Activated naive CD8-positive, alpha-beta T cell treated with anti-CD3 and anti-CD28 coated beads, Interleukin-2, amount 50 U/mL, for 24 hours (primary cell): ENCODE measurements at regions not wholly inside any gene's neighbourhood (a gene's known extent, or its start where the extent isn't known, plus 50 kb on each side); places are given as distances from the start of the nearest gene placed in this dataset.

Experiments
- ATAC-seq: fragments of 150-1000 bp; cut with Tn5 transposase; one replicate; pipeline ENCODE4 v1.10.0; 2021
- DNase-seq: peaks from one replicate; pipeline ENCODE4 v3.0.0; 2021
- H3K27ac Mint-ChIP-seq: one replicate; pipeline ENCODE4 v1.8.0; 2021; ENCODE audit warnings: mild to moderate bottlenecking, mixed read lengths
- H3K27me3 Mint-ChIP-seq: one replicate; pipeline ENCODE4 v1.8.0; 2021; ENCODE audit warnings: mixed read lengths
- H3K36me3 Mint-ChIP-seq: one replicate; pipeline ENCODE4 v1.8.0; 2021; ENCODE audit warnings: low read depth, mixed read lengths
- H3K4me1 Mint-ChIP-seq: one replicate; pipeline ENCODE4 v1.8.0; 2021; ENCODE audit warnings: mixed read lengths
- H3K4me3 Mint-ChIP-seq: one replicate; pipeline ENCODE4 v1.8.0; 2021; ENCODE audit warnings: mild to moderate bottlenecking, moderate library complexity, mixed read lengths
- H3K9me3 Mint-ChIP-seq: one replicate; pipeline ENCODE4 v1.8.0; 2021; ENCODE audit warnings: mixed read lengths

GRCh38 chr2:173761603-173762119, 203.5 kb downstream of the SP3 start:
- Mint-ChIP-seq H3K27me3 (peaks cover 8% of the 10 kb centered on the region), H3K4me3 (no peak overlapping the region), H3K27ac (no peak overlapping the region), H3K9me3 (no peaks in the 10 kb centered on the region), H3K4me1 (no peaks in the 10 kb centered on the region), H3K36me3 (no peaks in the 10 kb centered on the region)
- no peak for DNase-seq
- no peak for ATAC-seq

- ATAC-seq, result no peak
- Mint-ChIP-seq H3K4me3 (no peak overlapping the region), H3K36me3 (no peaks in the 10 kb centered on the region), H3K4me1 (no peaks in the 10 kb centered on the region), H3K27ac (no peak overlapping the region), H3K27me3 (peaks cover 8% of the 10 kb centered on the region), H3K9me3 (no peaks in the 10 kb centered on the region)
- no peak for DNase-seq
These were observed 203.0 kb downstream of the SP3 start for GRCh38 chr2:173762221-173762620.

- DNase-seq (no peak), ATAC-seq (no peak)
- no peak overlapping the region for H3K27ac Mint-ChIP-seq
- no peaks in the 10 kb centered on the region for H3K36me3 Mint-ChIP-seq
- no peaks in the 10 kb centered on the region for H3K4me1 Mint-ChIP-seq
- H3K27me3 Mint-ChIP-seq, result peaks cover 8% of the 10 kb centered on the region
- no peak overlapping the region for H3K4me3 Mint-ChIP-seq
- H3K9me3 Mint-ChIP-seq, result no peaks in the 10 kb centered on the region
These were observed 202.3 kb downstream of the SP3 start for GRCh38 chr2:173762864-173763263.

- Mint-ChIP-seq H3K36me3 (no peaks in the 10 kb centered on the region), H3K4me1 (no peaks in the 10 kb centered on the region), H3K27me3 (peaks cover 8% of the 10 kb centered on the region)
These were observed 201.5 kb downstream of the SP3 start for GRCh38 chr2:173763641-173764040.

GRCh38 chr2:173764094-173764493, 201.1 kb downstream of the SP3 start:
- ATAC-seq (no peak), DNase-seq (no peak)
- H3K36me3 Mint-ChIP-seq, result no peaks in the 10 kb centered on the region
- peaks cover 8% of the 10 kb centered on the region for H3K27me3 Mint-ChIP-seq
- H3K4me3 Mint-ChIP-seq, result no peak overlapping the region
- H3K27ac Mint-ChIP-seq, result no peak overlapping the region
- no peaks in the 10 kb centered on the region for H3K9me3 Mint-ChIP-seq
- H3K4me1 Mint-ChIP-seq, result no peaks in the 10 kb centered on the region

More at GRCh38 chr2:173763641-173764040, 201.5 kb downstream of the SP3 start:
- DNase-seq (no peak), ATAC-seq (no peak)
- Mint-ChIP-seq H3K4me3 (no peak overlapping the region), H3K27ac (no peak overlapping the region), H3K9me3 (no peaks in the 10 kb centered on the region)

- H3K27me3 Mint-ChIP-seq, result peaks cover 14% of the 10 kb centered on the region
- H3K36me3 Mint-ChIP-seq, result no peaks in the 10 kb centered on the region
- DNase-seq (no peak), ATAC-seq (no peak)
- no peak overlapping the region for H3K4me3 Mint-ChIP-seq
- no peaks in the 10 kb centered on the region for H3K9me3 Mint-ChIP-seq
- no peaks in the 10 kb centered on the region for H3K4me1 Mint-ChIP-seq
- no peak overlapping the region for H3K27ac Mint-ChIP-seq
These were observed 198.5 kb downstream of the SP3 start for GRCh38 chr2:173766537-173767289.

GRCh38 chr2:173770947-173771678, 194.1 kb downstream of the SP3 start:
- no peaks in the 10 kb centered on the region for H3K9me3 Mint-ChIP-seq
- H3K4me3 Mint-ChIP-seq, result no peak overlapping the region
- H3K27me3 Mint-ChIP-seq, result peaks cover 10% of the 10 kb centered on the region
- DNase-seq (no peak), ATAC-seq (no peak)
- H3K27ac Mint-ChIP-seq, result no peak overlapping the region
- no peaks in the 10 kb centered on the region for H3K36me3 Mint-ChIP-seq
- H3K4me1 Mint-ChIP-seq, result no peaks in the 10 kb centered on the region

GRCh38 chr2:173772205-173772604, 193.0 kb downstream of the SP3 start:
- Mint-ChIP-seq H3K4me3 (no peak overlapping the region), H3K27ac (no peak overlapping the region), H3K9me3 (no peaks in the 10 kb centered on the region), H3K27me3 (peaks cover 10% of the 10 kb centered on the region), H3K4me1 (no peaks in the 10 kb centered on the region), H3K36me3 (no peaks in the 10 kb centered on the region)
- ATAC-seq, result no peak
- no peak for DNase-seq

GRCh38 chr2:173773076-173773475, 192.1 kb downstream of the SP3 start:
- H3K4me3 Mint-ChIP-seq, result no peak overlapping the region
- H3K4me1 Mint-ChIP-seq, result no peaks in the 10 kb centered on the region
- no peaks in the 10 kb centered on the region for H3K9me3 Mint-ChIP-seq
- DNase-seq (no peak), ATAC-seq (no peak)
- no peaks in the 10 kb centered on the region for H3K36me3 Mint-ChIP-seq
- no peak overlapping the region for H3K27ac Mint-ChIP-seq
- H3K27me3 Mint-ChIP-seq, result peaks cover 10% of the 10 kb centered on the region

- no peaks in the 10 kb centered on the region for H3K36me3 Mint-ChIP-seq
- H3K27me3 Mint-ChIP-seq, result peaks cover 2% of the 10 kb centered on the region
- H3K4me3 Mint-ChIP-seq, result no peak overlapping the region
- DNase-seq (no peak), ATAC-seq (no peak)
- no peaks in the 10 kb centered on the region for H3K9me3 Mint-ChIP-seq
- H3K4me1 Mint-ChIP-seq, result no peaks in the 10 kb centered on the region
- no peak overlapping the region for H3K27ac Mint-ChIP-seq
These were observed 189.7 kb downstream of the SP3 start for GRCh38 chr2:173775440-173775839.

- H3K27ac Mint-ChIP-seq, result no peak overlapping the region
- H3K27me3 Mint-ChIP-seq, result peaks cover 16% of the 10 kb centered on the region
- no peaks in the 10 kb centered on the region for H3K4me1 Mint-ChIP-seq
- H3K9me3 Mint-ChIP-seq, result no peaks in the 10 kb centered on the region
- DNase-seq (no peak), ATAC-seq (no peak)
- no peak overlapping the region for H3K4me3 Mint-ChIP-seq
- no peaks in the 10 kb centered on the region for H3K36me3 Mint-ChIP-seq
These were observed 182.5 kb downstream of the SP3 start for GRCh38 chr2:173782681-173783080.

GRCh38 chr2:173783382-173783781, 181.8 kb downstream of the SP3 start:
- ATAC-seq (no peak), DNase-seq (no peak)
- Mint-ChIP-seq H3K27ac (no peak overlapping the region), H3K36me3 (no peaks in the 10 kb centered on the region), H3K4me1 (no peaks in the 10 kb centered on the region), H3K27me3 (peaks cover 16% of the 10 kb centered on the region), H3K9me3 (no peaks in the 10 kb centered on the region), H3K4me3 (no peak overlapping the region)

- no peak overlapping the region for H3K4me3 Mint-ChIP-seq
- no peaks in the 10 kb centered on the region for H3K4me1 Mint-ChIP-seq
- H3K9me3 Mint-ChIP-seq, result no peaks in the 10 kb centered on the region
- H3K27ac Mint-ChIP-seq, result no peak overlapping the region
- ATAC-seq, result no peak
- no peak for DNase-seq
- peaks cover 16% of the 10 kb centered on the region for H3K27me3 Mint-ChIP-seq
- H3K36me3 Mint-ChIP-seq, result no peaks in the 10 kb centered on the region
These were observed 179.4 kb downstream of the SP3 start for GRCh38 chr2:173785813-173786212.

- Mint-ChIP-seq H3K27ac (no peak overlapping the region), H3K36me3 (no peaks in the 10 kb centered on the region), H3K9me3 (no peaks in the 10 kb centered on the region)
These were observed 173.7 kb downstream of the SP3 start for GRCh38 chr2:173791502-173791901.

GRCh38 chr2:173792166-173792565, 173.0 kb downstream of the SP3 start:
- Mint-ChIP-seq H3K36me3 (no peaks in the 10 kb centered on the region), H3K27me3 (peaks cover 8% of the 10 kb centered on the region), H3K4me3 (no peak overlapping the region), H3K9me3 (no peaks in the 10 kb centered on the region), H3K27ac (no peak overlapping the region), H3K4me1 (no peaks in the 10 kb centered on the region)
- ATAC-seq (no peak), DNase-seq (no peak)

More at GRCh38 chr2:173791502-173791901, 173.7 kb downstream of the SP3 start:
- H3K27me3 Mint-ChIP-seq, result peaks cover 8% of the 10 kb centered on the region
- ATAC-seq (no peak), DNase-seq (no peak)
- H3K4me3 Mint-ChIP-seq, result no peak overlapping the region
- H3K4me1 Mint-ChIP-seq, result no peaks in the 10 kb centered on the region
